ENCODE measurements at regions not wholly inside any gene's neighbourhood (a gene's known extent, or its start where the extent isn't known, plus 50 kb on each side); places are given as distances from the start of the nearest gene placed in this dataset.
"Not testable (repeated sequence)": the region's sequence is repeated elsewhere in the genome, so short reads cannot be mapped to it uniquely, and the experiment has no call there.

DNA sequence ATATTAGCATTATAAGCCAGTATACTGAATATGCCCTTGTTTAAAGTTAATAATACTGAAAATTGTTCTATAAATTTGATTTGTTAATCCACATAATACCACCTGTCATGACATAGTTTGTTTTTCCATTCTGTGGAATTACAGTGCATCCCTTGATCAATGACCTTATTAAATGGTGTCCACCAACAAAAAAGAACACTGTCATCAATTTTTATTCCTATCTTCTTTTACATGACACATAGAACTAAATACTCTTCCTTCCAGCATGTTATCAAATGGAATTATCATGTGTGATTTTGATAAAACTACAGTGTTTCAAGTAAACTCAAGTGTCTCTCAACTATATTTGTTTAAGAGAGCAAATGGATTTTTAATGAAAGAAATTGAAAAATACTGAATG, 221.8 kb upstream of the MBL2 start:
- no peak for DNase-seq

DNA sequence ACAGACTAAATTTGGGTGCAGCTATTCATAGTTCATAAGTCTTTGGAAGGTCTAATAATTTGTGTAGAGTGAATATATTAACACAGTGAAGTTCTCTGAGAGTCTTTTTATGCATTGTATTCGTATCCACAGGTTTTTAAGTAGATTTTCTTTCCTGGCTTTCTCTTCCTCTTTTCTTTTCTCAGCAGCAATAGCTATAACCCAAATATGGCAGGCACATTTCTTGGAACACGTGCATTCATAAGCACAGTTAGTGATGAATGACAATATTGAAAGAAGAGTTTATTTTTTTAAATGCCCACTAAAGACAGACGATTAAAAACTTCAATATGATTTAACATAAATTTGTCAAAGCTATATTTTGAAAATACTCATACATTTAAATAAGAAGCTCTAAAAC, 220.5 kb upstream of the MBL2 start:
- no peak for DNase-seq

DNA sequence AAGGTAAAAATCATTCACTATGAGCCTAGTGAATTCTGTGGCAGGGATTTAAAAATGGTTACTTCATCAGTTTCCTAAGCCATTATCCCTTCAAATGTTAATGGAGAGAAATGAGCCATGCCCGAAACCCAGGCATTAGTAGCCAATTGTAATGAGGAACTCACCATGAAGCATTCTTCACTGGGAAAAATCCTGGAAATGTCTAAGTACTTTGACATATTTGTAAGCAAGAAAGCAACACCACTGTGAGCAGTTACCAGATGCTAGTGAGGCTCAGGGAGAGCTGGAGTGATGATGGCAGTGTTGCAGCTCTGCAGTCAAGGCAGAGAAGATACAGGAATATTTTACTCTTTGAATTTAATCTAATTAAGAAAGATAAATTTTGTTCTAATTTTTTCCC, 220.0 kb upstream of the MBL2 start:
- no peak for DNase-seq

DNA sequence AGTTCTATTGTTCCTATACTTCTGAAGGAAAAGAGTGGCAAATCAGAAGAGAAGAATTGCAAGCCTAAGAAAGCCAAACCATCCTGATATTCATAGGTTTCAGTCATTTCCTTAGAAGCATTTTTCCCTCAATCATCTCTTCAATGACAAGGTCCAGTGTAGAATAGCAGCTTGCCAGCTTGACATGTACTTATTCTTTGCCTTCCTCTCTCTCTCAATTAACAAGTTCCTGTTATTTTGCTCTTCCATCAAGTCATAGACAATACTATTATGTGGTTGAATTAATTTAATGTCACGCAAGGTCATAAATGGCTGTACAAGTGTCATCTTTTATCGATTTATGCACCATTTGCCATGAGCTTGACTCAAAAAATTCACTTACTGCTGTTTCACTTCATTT, 216.3 kb upstream of the MBL2 start:
- no peak for DNase-seq

DNA sequence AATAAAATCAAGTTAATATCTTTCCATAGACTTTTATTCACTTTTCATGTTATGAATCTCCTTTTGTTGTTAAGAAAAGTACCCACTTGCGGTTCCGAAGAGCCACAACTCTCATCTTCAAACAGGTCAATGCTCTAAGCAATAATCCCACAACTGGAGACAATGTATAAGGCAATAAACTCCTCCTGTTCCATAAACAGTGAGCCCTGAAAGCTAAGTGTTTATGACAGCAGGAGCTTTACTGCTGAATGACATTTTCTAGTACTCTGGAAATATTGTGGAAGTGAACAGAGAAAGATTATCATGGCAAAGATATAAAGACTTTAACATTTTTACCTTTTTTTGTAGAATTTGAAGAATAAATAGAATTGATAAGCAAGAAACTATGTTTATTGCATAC, 213.5 kb upstream of the MBL2 start:
- no peak for DNase-seq

- no peak for DNase-seq
These were observed 211.6 kb upstream of the MBL2 start for GRCh38 chr10:52984169-52984568.

DNA sequence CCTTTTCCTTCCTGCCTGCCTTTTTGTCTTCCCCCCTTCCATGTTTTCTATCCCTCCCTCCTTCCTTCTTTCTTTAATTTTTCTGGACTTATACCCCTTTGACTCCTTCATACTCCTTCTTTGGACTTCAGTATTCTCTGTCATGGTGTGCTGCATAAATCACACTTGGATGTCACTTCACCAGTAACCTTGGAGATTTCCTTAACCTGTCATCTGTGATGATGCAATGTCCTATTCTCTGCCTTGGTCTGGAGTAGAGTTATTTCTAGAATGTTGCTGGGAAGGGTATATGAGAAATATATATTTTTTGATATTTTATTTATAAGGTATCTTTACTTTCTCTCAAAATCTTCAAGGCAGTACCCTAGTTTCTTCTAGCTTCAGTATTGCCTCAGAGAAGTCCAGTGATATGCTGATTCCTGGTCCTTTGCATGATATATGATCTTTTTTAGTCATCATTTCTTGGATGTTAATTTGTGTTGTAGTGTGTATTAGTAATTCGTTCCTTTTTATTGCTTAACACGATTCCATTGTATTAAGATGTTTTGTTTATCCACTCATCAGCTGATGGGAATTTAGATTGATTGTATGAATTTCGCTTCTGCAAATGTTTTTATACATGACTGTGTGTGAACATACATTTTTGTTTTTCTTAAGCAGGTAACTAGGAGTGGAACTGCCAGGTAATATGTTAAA, 206.9 kb upstream of the MBL2 start:
- no peak for DNase-seq

DNA sequence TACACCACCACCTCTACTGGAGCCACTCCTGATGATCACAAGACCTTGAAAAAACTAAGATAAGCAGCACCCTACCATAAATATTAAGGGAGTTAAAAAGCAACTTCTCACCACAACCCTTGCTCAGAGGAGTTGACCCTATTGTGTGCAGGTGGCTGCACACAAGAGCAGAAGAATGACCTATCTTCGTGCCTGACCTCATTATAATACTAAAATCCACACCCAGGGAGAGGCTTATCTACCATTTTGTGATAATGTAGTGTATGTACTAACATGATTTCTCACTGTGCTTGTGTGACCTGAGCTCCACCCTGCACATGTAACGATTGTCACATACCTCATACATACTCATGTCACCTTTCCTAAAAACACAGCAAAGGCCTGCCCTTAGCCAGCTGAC, 205.0 kb upstream of the MBL2 start:
- DNase-seq = no peak

- DNase-seq = no peak
These were observed 195.5 kb upstream of the MBL2 start for GRCh38 chr10:52967806-52968795.

DNA sequence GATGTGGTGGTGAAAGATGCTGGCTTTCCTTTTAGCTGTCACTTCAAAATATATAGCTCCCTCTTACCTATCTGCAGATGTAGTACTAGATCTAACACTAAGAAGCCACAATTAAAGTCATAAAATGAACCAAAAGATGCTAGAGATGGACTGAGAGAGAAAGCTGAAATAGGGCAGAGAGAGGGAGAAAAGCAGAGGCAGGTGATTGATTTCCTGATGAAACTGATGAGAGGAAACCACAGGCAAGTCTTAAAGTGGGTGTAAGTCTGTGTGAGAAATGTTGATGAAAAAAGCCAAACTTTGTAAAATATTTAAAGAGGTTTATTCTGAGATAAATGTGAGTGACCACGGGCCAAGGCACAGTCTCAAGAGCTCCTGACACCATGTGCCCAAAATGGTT, 194.3 kb upstream of the MBL2 start:
- DNase-seq = no peak

DNA sequence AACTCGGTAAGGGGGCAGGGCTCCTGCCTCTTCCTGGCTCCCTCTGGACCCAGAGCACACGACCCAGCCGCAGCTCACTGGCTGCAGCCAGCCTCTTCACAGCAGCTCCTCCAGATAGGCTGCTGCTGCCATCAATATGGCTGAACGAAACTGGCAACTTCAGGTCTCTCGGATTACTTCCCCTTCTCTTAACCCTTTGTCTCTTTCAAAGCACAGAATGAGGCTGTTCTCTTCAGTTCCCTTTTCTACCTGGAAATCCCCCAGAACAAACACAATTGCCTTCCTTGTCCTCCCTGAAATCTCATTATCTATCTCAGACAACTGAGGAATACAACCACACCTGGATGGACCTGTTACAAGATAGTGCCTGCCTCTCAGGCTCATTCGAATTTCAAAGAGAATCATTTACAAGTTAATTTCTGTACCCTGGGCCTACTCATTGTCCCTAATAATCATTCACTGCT, 193.4 kb upstream of the MBL2 start:
- peak; percentile 87 for DNase-seq

GRCh38 chr10:52965509-52965908, 192.9 kb upstream of the MBL2 start:
- DNase-seq = peak; percentile 87

DNA sequence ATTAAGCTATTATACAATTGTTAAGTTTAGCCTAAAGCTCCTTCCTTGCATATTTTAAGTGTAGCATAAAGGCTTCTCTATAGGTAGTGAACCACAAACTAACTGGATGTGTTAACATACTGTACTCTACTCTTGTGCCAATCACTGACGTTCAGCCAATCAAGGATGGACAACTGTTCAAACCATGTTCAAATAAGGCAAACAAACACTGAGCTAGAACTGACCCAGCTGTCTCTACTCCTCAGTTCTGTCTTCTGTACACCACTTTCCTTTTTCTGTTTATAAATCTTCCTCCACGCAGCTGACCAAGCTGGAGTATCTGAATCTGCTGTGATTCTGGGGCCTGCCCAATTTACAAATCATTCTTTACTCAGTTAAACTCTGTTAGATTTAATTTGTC, 188.7 kb upstream of the MBL2 start:
- DNase-seq = no peak

GRCh38 chr10:52959810-52960209, 187.2 kb upstream of the MBL2 start:
- no peak for DNase-seq

DNA sequence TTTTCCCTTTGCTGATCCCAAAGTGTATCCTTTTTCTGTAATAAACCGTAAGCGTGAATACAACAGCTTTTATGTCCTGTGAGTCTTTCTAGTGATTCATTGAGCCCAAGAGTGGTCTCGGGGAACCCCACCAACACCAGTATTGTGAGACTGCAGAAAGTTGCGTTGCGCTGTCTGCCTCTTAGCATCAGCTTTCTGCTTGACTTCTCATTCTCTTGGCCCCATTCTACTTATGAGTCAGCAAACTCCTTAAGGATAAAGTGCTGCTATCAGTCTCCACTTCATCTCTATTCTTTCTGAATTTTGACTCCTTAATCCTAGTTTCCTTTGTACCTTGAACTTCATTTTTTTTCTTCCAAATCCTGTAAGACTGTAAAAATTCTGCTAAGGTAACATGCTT, 184.3 kb upstream of the MBL2 start:
- no peak for DNase-seq

DNA sequence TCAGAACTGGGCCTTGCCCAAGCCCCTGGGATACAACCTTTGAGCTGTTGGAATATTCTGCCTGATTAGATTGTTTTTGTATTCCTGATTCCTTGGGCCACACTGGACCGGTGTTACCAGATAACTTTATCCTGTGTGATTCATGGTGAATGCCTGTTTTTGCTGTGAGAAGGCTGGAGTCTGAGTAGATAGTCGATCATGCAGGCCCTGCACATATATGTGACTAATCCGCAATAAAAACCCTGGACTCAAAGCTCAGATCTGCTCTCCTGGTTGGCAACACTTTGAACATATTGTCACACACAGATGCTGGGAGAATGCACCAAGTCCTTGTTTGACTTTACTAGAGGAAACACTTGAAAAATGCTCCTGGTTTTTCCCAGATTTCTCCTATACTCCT, 183.9 kb upstream of the MBL2 start:
- DNase-seq = no peak

GRCh38 chr10:52955337-52955736, 182.8 kb upstream of the MBL2 start:
- DNase-seq = no peak

GRCh38 chr10:52954407-52954806, 181.8 kb upstream of the MBL2 start:
- DNase-seq = no peak

GRCh38 chr10:52952391-52953055, 179.9 kb upstream of the MBL2 start:
- peak; percentile 61 for DNase-seq

DNA sequence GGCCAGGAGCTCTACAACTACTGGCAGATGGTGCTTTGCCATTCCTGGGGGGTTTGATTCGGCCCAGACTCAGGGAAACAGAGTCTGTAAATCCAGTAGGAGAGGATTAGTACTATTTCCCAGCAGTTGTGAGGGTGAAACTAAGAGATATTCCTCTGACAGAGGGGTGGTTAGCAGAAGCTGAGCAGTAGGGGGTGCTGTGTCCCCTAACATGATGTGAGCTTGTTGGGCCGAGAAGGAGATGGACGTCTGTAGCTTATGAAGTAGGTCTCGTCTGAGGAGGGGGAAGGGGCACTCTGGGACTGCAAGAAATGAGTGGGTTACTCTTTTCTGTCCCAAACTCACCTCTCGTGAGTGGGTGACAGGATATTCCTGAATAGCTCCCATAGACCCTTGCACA, 179.2 kb upstream of the MBL2 start:
- peak; percentile 71 for DNase-seq

DNA sequence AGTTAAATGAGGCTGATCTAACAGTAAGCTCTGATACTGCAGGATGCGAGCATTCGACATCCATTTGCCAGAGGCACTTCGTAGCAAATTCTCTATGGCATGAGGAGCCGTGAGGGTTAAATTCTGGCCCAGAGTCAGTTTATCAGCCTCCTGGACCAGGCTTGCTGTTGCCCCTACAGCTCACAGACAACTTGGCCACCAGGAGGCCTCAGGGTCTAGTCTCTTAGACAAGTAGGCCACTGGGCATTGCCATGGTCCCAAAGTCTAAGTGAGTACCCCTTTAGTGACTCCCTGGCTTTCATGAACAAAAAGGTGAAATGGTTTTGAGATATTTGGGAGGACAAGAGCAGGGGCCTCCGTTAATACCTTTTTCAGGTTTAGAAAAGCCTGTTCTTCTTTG, 178.0 kb upstream of the MBL2 start:
- no peak for DNase-seq

DNA sequence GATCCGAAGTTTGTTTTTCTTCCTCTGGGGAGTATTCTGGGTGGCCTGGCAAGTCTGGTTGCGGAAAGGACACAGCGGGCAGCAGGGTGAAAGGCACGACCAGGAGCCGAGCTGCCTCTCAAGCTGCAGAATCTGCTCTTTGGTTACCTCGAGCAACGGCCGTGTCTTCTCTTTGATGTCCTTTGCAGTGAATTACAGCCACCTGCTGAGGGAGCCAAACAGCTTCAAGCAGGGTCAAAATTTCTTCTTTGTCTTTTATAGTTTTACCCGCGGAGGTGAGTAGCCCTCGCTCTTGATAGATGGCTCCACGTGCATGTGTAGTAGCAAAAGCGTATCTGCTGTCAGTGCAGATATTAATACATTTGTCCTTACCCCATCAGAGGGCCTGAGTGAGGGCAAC, 177.3 kb upstream of the MBL2 start:
- peak; percentile 51 for DNase-seq

GRCh38 chr10:52946486-52946885, 173.9 kb upstream of the MBL2 start:
- no peak for DNase-seq

- DNase-seq = not testable (repeated sequence)
These were observed 172.9 kb upstream of the MBL2 start for GRCh38 chr10:52945521-52945920.
